ENCODE measurements at regions not wholly inside any gene's neighbourhood (a gene's known extent, or its start where the extent isn't known, plus 50 kb on each side); places are given as distances from the start of the nearest gene placed in this dataset.

GRCh38 chr10:3363311-3364045 lies 190.9 kb upstream of the PITRM1 start:
- no peak for DNase-seq

- DNase-seq, result no peak
Measured at GRCh38 chr10:3362394-3362793, 189.8 kb upstream of the PITRM1 start.

- no peak for DNase-seq
Measured at GRCh38 chr10:3361640-3362039, 189.1 kb upstream of the PITRM1 start.

GRCh38 chr10:3357737-3358136 lies 185.2 kb upstream of the PITRM1 start:
- DNase-seq, result no peak

GRCh38 chr10:3355536-3355935 lies 183.0 kb upstream of the PITRM1 start:
- no peak for DNase-seq

GRCh38 chr10:3354174-3354900 lies 181.8 kb upstream of the PITRM1 start:
- DNase-seq, result no peak

- DNase-seq, result no peak
Measured at GRCh38 chr10:3353235-3353634, 180.7 kb upstream of the PITRM1 start.

GRCh38 chr10:3350617-3351258 lies 178.2 kb upstream of the PITRM1 start:
- DNase-seq, result no peak

- no peak for DNase-seq
Measured at GRCh38 chr10:3350205-3350604, 177.6 kb upstream of the PITRM1 start.

GRCh38 chr10:3348564-3348963 lies 176.0 kb upstream of the PITRM1 start:
- no peak for DNase-seq

- DNase-seq, result no peak
Measured at GRCh38 chr10:3347413-3348182, 175.0 kb upstream of the PITRM1 start.

- no peak for DNase-seq
Measured at GRCh38 chr10:3346851-3347250, 174.3 kb upstream of the PITRM1 start.

- no peak for DNase-seq
Measured at GRCh38 chr10:3342771-3343170, 170.2 kb upstream of the PITRM1 start.

- DNase-seq, result no peak
Measured at GRCh38 chr10:3340127-3340730, 167.6 kb upstream of the PITRM1 start.

- no peak for DNase-seq
Measured at GRCh38 chr10:3339531-3339950, 167.0 kb upstream of the PITRM1 start.

- DNase-seq, result no peak
Measured at GRCh38 chr10:3339121-3339520, 166.5 kb upstream of the PITRM1 start.

GRCh38 chr10:3337741-3338140 lies 165.2 kb upstream of the PITRM1 start:
- DNase-seq, result no peak

- DNase-seq, result no peak
Measured at GRCh38 chr10:3336673-3337293, 164.2 kb upstream of the PITRM1 start.

- no peak for DNase-seq
Measured at GRCh38 chr10:3333426-3333825, 160.8 kb upstream of the PITRM1 start.

- DNase-seq, result no peak
Measured at GRCh38 chr10:3331690-3332230, 159.2 kb upstream of the PITRM1 start.

GRCh38 chr10:3331187-3331586 lies 158.6 kb upstream of the PITRM1 start:
- DNase-seq, result no peak

- no peak for DNase-seq
Measured at GRCh38 chr10:3330663-3331062, 158.1 kb upstream of the PITRM1 start.
